ENCODE measurements at regions not wholly inside any gene's neighbourhood (a gene's known extent, or its start where the extent isn't known, plus 50 kb on each side); places are given as distances from the start of the nearest gene placed in this dataset.

DNA sequence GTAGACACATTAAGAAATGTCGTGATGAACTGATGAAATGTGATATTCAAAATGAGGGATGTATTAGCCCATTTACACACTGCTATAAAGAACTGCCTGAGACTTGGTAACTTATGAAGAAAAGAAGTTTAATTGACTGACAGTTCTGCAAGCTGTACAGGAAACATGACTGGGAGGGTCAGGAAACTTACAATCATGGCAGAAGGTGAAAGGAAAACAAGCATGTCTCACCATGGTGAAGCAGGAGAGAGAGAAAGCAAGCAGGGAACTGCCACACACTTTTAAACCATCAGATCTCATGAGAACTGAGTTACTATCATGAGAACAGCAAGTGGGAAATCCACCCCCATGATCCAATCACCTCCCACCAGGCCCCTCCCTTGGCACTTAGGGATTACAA, 1010.8 kb upstream of the CELF4 start:
- no peaks in the 10 kb centered on the region for H4K20me1 ChIP-seq (ENCODE audit: insufficient read depth, low read length)
- no peaks in the 10 kb centered on the region for H3K27me3 ChIP-seq (ENCODE audit: insufficient read depth, low read length)
- H3K27ac ChIP-seq (ENCODE audit: low read depth, low read length), result no peak overlapping the region
- H3K79me2 ChIP-seq (ENCODE audit: insufficient read depth, low read length), result no peaks in the 10 kb centered on the region
- no peak for FAIRE-seq
- H3K4me1 Mint-ChIP-seq (ENCODE audit: low read depth, unreplicated experiment), result no peaks in the 10 kb centered on the region
- H3K4me2 ChIP-seq (ENCODE audit: low read length), result no peak overlapping the region
- H3K9me3 Mint-ChIP-seq (ENCODE audit: unreplicated experiment), result no peaks in the 10 kb centered on the region
- no peak overlapping the region for H3K27ac Mint-ChIP-seq (ENCODE audit: unreplicated experiment)
- no peak overlapping the region for H2AFZ ChIP-seq (ENCODE audit: low read depth, low read length)
- peaks cover 3% of the 10 kb centered on the region for H3K9me3 ChIP-seq (ENCODE audit: insufficient read depth, low read depth, low read length)
- H3K36me3 ChIP-seq (ENCODE audit: insufficient read depth, low read length), result no peaks in the 10 kb centered on the region
- H3K36me3 Mint-ChIP-seq (ENCODE audit: low read depth, unreplicated experiment), result no peaks in the 10 kb centered on the region
- H3K4me3 Mint-ChIP-seq (ENCODE audit: unreplicated experiment), result no peak overlapping the region
- H3K4me1 ChIP-seq (ENCODE audit: insufficient read depth, low read length), result no peaks in the 10 kb centered on the region
- H3K9ac ChIP-seq (ENCODE audit: low read length), result no peak overlapping the region
- H3K27me3 Mint-ChIP-seq (ENCODE audit: low read depth, unreplicated experiment), result no peaks in the 10 kb centered on the region
- no peak overlapping the region for H3K4me3 ChIP-seq (ENCODE audit: insufficient read depth, low read depth, low read length)
- no peak for TF ChIP-seq EZH2 (IDR thresholded peaks at IDR 0.05; ENCODE audit: insufficient read depth, low read length)
- TF ChIP-seq, protein P1, sequence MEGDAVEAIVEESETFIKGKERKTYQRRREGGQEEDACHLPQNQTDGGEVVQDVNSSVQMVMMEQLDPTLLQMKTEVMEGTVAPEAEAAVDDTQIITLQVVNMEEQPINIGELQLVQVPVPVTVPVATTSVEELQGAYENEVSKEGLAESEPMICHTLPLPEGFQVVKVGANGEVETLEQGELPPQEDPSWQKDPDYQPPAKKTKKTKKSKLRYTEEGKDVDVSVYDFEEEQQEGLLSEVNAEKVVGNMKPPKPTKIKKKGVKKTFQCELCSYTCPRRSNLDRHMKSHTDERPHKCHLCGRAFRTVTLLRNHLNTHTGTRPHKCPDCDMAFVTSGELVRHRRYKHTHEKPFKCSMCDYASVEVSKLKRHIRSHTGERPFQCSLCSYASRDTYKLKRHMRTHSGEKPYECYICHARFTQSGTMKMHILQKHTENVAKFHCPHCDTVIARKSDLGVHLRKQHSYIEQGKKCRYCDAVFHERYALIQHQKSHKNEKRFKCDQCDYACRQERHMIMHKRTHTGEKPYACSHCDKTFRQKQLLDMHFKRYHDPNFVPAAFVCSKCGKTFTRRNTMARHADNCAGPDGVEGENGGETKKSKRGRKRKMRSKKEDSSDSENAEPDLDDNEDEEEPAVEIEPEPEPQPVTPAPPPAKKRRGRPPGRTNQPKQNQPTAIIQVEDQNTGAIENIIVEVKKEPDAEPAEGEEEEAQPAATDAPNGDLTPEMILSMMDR (IDR thresholded peaks at IDR 0.05; ENCODE audit: insufficient read depth, low read depth, low read length), result no peak
- no peak for DNase-seq (ENCODE audit: low read depth)

DNA sequence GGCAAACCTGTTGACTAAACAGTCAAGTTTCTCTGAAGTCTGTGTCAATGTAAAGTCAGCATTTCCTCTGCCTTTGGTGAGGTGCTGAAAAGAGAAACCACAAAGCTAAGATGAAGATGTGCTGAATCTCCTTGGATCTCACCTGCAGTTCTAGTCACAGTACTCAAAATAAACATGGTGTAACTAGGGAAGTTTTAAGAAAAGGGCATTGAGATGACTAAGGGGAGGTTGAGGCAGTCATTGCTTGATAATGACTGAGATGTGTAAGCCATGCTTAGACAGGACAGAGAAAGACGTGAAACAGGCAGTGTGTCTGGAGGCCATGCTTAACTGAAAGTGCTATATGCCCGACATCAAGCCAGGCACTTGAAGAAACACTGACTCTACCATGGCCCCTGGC, 1010.0 kb upstream of the CELF4 start:
- Histone ChIP-seq H3K9me3 (ENCODE audit: insufficient read depth, low read depth, low read length) (peaks cover 3% of the 10 kb centered on the region), H3K27ac (ENCODE audit: low read depth, low read length) (no peak overlapping the region), H2AFZ (ENCODE audit: low read depth, low read length) (no peak overlapping the region), H3K4me2 (ENCODE audit: low read length) (no peak overlapping the region), H4K20me1 (ENCODE audit: insufficient read depth, low read length) (no peaks in the 10 kb centered on the region), H3K4me1 (ENCODE audit: insufficient read depth, low read length) (no peaks in the 10 kb centered on the region), H3K79me2 (ENCODE audit: insufficient read depth, low read length) (no peaks in the 10 kb centered on the region), H3K9ac (ENCODE audit: low read length) (no peak overlapping the region), H3K4me3 (ENCODE audit: insufficient read depth, low read depth, low read length) (no peak overlapping the region), H3K36me3 (ENCODE audit: insufficient read depth, low read length) (no peaks in the 10 kb centered on the region), H3K27me3 (ENCODE audit: insufficient read depth, low read length) (no peaks in the 10 kb centered on the region)
- Mint-ChIP-seq H3K27me3 (ENCODE audit: low read depth, unreplicated experiment) (no peaks in the 10 kb centered on the region), H3K27ac (ENCODE audit: unreplicated experiment) (no peak overlapping the region), H3K36me3 (ENCODE audit: low read depth, unreplicated experiment) (no peaks in the 10 kb centered on the region), H3K9me3 (ENCODE audit: unreplicated experiment) (no peaks in the 10 kb centered on the region), H3K4me1 (ENCODE audit: low read depth, unreplicated experiment) (no peaks in the 10 kb centered on the region), H3K4me3 (ENCODE audit: unreplicated experiment) (no peak overlapping the region)
- DNase-seq (ENCODE audit: low read depth) (no peak), FAIRE-seq (no peak)
- TF ChIP-seq EZH2 (IDR thresholded peaks at IDR 0.05; ENCODE audit: insufficient read depth, low read length), result no peak
- TF ChIP-seq, protein P1 (IDR thresholded peaks at IDR 0.05; ENCODE audit: insufficient read depth, low read depth, low read length), result no peak

DNA sequence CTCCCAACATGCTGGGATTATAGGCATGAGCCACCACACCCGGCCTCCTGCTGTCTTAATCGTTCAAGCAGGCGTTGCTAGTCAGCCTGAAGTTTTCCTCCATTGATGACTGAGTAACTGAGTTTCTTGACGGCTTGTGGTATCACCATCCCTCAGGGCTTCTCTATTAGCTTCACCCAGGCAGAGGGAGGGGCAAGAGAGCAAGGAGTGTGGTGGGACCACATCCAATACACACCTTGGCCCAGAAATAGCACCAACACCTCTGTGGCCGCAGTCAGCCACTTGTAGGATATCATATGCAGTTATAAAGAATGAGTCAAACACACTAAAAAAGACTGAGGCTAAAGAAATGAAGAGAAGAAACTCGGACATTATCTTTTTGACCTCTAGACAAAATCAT, 1009.4 kb upstream of the CELF4 start:
- H3K4me3 Mint-ChIP-seq (ENCODE audit: unreplicated experiment), result no peak overlapping the region
- FAIRE-seq (no peak), DNase-seq (ENCODE audit: low read depth) (no peak)
- H3K9ac ChIP-seq (ENCODE audit: low read length), result no peak overlapping the region
- no peak overlapping the region for H3K27ac Mint-ChIP-seq (ENCODE audit: unreplicated experiment)
- H3K4me1 Mint-ChIP-seq (ENCODE audit: low read depth, unreplicated experiment), result no peaks in the 10 kb centered on the region
- no peak overlapping the region for H3K4me3 ChIP-seq (ENCODE audit: insufficient read depth, low read depth, low read length)
- H3K9me3 Mint-ChIP-seq (ENCODE audit: unreplicated experiment), result no peaks in the 10 kb centered on the region
- no peak for TF ChIP-seq EZH2 (IDR thresholded peaks at IDR 0.05; ENCODE audit: insufficient read depth, low read length)
- TF ChIP-seq, protein P1 (IDR thresholded peaks at IDR 0.05; ENCODE audit: insufficient read depth, low read depth, low read length), result no peak
- no peaks in the 10 kb centered on the region for H3K36me3 ChIP-seq (ENCODE audit: insufficient read depth, low read length)
- H4K20me1 ChIP-seq (ENCODE audit: insufficient read depth, low read length), result no peaks in the 10 kb centered on the region
- H3K36me3 Mint-ChIP-seq (ENCODE audit: low read depth, unreplicated experiment), result no peaks in the 10 kb centered on the region
- no peaks in the 10 kb centered on the region for H3K4me1 ChIP-seq (ENCODE audit: insufficient read depth, low read length)
- no peaks in the 10 kb centered on the region for H3K79me2 ChIP-seq (ENCODE audit: insufficient read depth, low read length)
- no peak overlapping the region for H3K27ac ChIP-seq (ENCODE audit: low read depth, low read length)
- no peaks in the 10 kb centered on the region for H3K27me3 ChIP-seq (ENCODE audit: insufficient read depth, low read length)
- no peaks in the 10 kb centered on the region for H3K27me3 Mint-ChIP-seq (ENCODE audit: low read depth, unreplicated experiment)
- H2AFZ ChIP-seq (ENCODE audit: low read depth, low read length), result no peak overlapping the region
- no peak overlapping the region for H3K4me2 ChIP-seq (ENCODE audit: low read length)
- peaks cover 3% of the 10 kb centered on the region for H3K9me3 ChIP-seq (ENCODE audit: insufficient read depth, low read depth, low read length)
